ENCODE measurements at regions not wholly inside any gene's neighbourhood (a gene's known extent, or its start where the extent isn't known, plus 50 kb on each side); places are given as distances from the start of the nearest gene placed in this dataset.

GRCh38 chr9:110128664-110129329, 79.2 kb downstream of the C9orf152 start:
- TF ChIP-seq CTCF (IDR thresholded peaks at IDR 0.05; ENCODE audit: borderline replicate concordance, extremely low read depth, low read length, poor library complexity, severe bottlenecking): no peak
- no peak for TF ChIP-seq EZH2 (IDR thresholded peaks at IDR 0.05; ENCODE audit: borderline replicate concordance, low read depth, low read length, severe bottlenecking)

Data from DND-41 (cell line).